ENCODE measurements at regions not wholly inside any gene's neighbourhood (a gene's known extent, or its start where the extent isn't known, plus 50 kb on each side); places are given as distances from the start of the nearest gene placed in this dataset.
"Not testable (repeated sequence)": the region's sequence is repeated elsewhere in the genome, so short reads cannot be mapped to it uniquely, and the experiment has no call there.

DNA sequence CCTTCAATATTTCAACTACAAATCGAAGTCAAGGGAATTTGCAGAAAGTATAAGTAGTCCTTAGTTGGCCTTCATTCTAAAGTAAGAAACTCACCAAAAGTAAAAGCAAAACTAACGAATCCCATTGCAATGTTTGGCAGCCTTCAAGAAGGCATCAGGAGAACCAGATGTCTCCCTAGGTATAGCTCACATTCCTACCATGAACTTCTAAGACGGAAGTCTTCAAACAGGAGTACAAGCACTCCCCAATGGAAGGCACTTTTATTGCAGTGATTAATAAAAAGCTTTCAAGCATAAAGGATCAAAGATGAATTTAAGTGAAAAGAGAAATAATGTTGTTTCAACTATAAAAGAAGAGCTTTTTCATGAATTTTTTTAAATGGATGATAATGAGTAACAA lies 236.0 kb upstream of the NR5A2 start:
- no peak for DNase-seq (ENCODE audit: insufficient read length, low spot score)
- no peak for FAIRE-seq

GRCh38 chr1:199792874-199793273 lies 234.6 kb upstream of the NR5A2 start:
- FAIRE-seq, result no peak
- DNase-seq (ENCODE audit: insufficient read length, low spot score), result no peak

- DNase-seq (ENCODE audit: insufficient read length, low spot score), result no peak
- no peak for FAIRE-seq
Observed at GRCh38 chr1:199794105-199794863, 233.2 kb upstream of the NR5A2 start.

DNA sequence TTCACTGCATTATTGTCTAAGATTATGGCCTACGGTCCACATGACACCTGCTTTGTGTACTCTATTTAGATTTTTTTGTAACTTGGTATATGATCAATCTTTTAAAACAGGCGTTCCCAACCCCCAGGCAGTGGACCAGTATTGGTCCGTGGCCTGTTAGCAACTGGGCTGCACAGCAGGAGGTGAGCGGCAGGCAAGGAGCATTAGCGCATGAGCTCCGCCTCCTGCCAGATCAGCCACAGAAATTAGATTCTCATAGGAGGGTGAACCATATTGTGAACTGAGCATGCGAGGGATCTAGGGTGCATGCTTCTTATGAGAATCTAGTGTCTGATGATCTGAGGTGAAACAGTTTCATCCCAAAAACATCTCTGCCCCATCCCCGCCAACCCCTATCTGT lies 228.4 kb upstream of the NR5A2 start:
- DNase-seq (ENCODE audit: insufficient read length, low spot score), result no peak
- no peak for FAIRE-seq

GRCh38 chr1:199804526-199804925 lies 223.0 kb upstream of the NR5A2 start:
- no peak for DNase-seq (ENCODE audit: insufficient read length, low spot score)
- FAIRE-seq, result no peak

DNA sequence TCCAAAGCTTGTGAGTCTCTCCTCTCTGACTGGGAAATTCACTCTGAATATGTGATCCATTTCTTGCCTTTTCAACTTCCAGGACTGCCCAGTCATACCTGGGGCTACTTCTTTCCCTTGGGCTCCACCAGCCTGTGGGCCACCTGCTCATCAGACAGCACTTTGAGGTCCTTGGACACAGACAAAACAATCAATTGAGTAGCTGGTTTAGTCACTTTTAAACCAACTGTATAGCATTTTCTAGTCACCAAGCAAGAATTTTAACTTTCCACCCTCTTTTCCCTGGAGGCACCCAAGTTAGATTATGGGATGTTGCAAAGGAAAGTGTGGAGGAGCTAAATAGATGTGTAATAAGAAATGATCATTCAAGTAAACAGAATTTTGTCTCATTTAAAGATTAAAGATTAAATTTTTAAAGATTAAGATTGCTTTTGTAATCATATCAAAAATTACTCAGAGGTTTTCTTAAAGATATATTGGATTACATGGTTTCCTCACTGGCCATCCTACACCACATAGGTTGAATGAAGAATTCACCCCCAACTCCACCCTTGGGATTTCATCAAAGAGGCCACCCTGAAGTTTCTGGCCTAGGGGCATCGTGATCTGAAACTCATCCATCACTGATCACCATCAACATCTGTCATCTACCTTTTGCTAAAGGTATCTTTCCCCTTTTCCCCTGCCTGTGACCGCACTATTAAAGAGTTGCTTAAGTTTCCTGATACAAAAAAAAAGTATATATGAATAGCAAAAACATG lies 219.2 kb upstream of the NR5A2 start:
- no peak for DNase-seq (ENCODE audit: insufficient read length, low spot score)
- FAIRE-seq, result no peak

GRCh38 chr1:199809311-199809710 lies 218.2 kb upstream of the NR5A2 start:
- FAIRE-seq, result no peak
- DNase-seq (ENCODE audit: insufficient read length, low spot score), result no peak

DNA sequence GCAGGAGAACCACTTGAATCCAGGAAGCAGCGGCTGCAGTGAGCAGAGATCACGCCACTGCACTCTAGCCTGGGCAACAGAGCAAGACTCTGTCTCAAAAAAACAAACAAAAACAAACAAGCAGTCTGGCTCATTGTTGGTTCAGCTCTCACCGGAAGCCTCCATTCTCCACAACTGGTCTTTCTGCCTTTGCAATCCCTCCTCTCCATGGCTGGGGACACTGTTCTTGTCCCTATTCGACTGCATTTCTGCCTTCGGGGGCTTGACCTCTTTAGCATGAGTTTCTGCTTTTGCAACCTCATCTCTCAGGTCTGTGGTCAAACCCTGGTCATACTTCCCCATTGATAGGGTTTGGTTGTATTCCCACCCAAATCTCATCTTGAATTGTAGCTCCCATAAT lies 216.3 kb upstream of the NR5A2 start:
- no peak for DNase-seq (ENCODE audit: insufficient read length, low spot score)
- no peak for FAIRE-seq

- FAIRE-seq (no peak), DNase-seq (ENCODE audit: insufficient read length, low spot score) (no peak)
Observed at GRCh38 chr1:199813198-199813597, 214.3 kb upstream of the NR5A2 start.

DNA sequence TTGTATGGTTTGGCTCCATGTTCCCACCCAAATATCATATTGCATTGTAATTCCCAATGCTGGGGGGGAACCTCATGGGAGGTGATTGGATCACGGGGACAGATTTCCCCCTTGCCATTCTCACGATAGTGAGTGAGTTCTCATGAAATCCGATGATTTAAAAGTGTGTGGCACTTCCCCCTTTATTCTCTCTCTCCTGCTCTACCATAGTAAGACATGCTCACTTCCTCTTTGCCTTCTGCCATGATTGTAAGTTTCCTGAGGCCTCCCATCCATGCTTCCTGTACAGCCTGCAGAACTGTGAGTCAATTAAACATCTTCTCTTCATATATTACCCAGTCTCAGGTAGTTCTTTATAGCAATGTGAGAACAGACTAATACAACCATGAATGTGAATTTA lies 211.6 kb upstream of the NR5A2 start:
- FAIRE-seq (no peak), DNase-seq (ENCODE audit: insufficient read length, low spot score) (no peak)

GRCh38 chr1:199817266-199817665 lies 210.2 kb upstream of the NR5A2 start:
- DNase-seq (ENCODE audit: insufficient read length, low spot score) (no peak), FAIRE-seq (no peak)

DNA sequence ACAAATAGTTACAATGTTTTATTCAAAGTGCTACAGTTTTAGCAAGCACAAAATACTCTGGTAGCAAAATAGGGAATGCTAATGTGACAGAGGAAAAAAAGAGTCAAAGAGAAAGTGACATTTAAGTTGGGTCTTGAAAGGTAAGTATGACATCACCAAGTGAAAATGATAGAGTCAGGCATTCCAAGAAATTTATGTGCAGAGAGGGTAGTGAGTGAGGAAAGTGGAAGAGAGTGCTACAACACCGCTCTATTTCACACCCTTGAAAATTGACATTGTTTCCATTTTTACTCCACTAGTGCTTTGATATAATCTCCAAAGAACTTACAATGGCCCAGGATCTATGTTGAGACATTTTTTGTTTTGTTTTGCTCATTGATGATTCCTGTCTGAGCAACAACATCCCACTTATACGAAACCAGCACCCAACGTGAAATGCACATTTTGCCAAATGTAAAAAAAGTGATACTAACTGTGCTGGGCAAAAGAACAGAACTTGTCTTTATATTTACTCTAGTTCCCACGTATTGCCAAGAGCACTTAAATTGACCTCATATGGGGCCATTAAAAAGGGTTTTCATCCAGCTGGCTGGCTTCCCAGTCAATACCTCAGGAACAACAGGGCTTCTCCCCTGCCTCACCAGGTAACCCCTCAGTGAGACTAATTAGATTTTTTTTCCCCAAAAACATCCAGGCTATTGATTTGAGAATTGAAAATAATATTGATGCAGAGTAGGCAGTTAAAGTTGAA lies 206.3 kb upstream of the NR5A2 start:
- FAIRE-seq (no peak), DNase-seq (ENCODE audit: insufficient read length, low spot score) (no peak)

- no peak for DNase-seq (ENCODE audit: insufficient read length, low spot score)
- FAIRE-seq, result no peak
Observed at GRCh38 chr1:199832451-199832850, 195.1 kb upstream of the NR5A2 start.

DNA sequence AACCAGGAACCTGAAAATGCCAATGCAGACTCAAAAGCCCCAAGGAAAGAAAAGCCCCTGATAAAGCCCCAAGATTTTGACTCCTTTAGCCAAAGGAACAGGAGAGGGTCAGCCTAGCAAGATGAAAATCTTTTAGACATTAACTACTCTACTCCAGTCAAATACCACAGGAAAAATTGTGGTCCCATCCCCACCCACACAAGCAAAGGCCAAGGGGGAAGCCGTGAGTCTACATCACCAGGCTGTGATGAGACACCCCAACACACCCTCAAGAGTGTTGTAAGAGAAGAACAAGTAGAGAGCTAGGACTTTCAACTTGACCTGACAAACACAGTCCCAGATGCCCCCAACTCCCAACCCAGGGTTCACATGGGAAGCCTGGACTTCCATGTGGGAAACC lies 192.8 kb upstream of the NR5A2 start:
- DNase-seq (ENCODE audit: insufficient read length, low spot score) (no peak), FAIRE-seq (no peak)

GRCh38 chr1:199836430-199836829 lies 191.1 kb upstream of the NR5A2 start:
- FAIRE-seq (no peak), DNase-seq (ENCODE audit: insufficient read length, low spot score) (no peak)

- no peak for DNase-seq (ENCODE audit: insufficient read length, low spot score)
- FAIRE-seq, result no peak
Observed at GRCh38 chr1:199837321-199837720, 190.2 kb upstream of the NR5A2 start.

DNA sequence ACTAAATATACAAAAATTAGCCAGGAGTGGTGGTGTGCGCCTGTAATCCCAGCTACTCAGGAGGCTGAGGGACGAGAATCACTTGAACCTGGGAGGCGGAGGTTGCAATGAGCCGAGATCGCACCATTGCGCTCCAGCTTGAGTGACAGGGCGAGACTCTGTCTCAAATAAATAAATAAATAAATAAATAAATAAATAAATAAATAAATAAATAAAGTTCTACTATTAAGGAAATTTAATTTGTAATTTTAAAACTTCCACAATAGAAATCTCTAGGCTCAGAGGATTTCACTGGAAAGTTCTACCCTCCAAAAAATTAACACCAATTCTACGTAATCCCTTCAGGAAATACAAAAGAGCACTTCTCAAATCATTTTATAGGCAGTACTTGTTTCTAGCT lies 187.9 kb upstream of the NR5A2 start:
- DNase-seq (ENCODE audit: insufficient read length, low spot score); FAIRE-seq: not testable (repeated sequence)

- not testable (repeated sequence) for DNase-seq (ENCODE audit: insufficient read length, low spot score); FAIRE-seq
Observed at GRCh38 chr1:199843096-199843495, 184.4 kb upstream of the NR5A2 start.

- no peak for DNase-seq (ENCODE audit: insufficient read length, low spot score)
- no peak for FAIRE-seq
Observed at GRCh38 chr1:199843861-199844260, 183.6 kb upstream of the NR5A2 start.

GRCh38 chr1:199847021-199847420 lies 180.5 kb upstream of the NR5A2 start:
- FAIRE-seq (no peak), DNase-seq (ENCODE audit: insufficient read length, low spot score) (no peak)

DNA sequence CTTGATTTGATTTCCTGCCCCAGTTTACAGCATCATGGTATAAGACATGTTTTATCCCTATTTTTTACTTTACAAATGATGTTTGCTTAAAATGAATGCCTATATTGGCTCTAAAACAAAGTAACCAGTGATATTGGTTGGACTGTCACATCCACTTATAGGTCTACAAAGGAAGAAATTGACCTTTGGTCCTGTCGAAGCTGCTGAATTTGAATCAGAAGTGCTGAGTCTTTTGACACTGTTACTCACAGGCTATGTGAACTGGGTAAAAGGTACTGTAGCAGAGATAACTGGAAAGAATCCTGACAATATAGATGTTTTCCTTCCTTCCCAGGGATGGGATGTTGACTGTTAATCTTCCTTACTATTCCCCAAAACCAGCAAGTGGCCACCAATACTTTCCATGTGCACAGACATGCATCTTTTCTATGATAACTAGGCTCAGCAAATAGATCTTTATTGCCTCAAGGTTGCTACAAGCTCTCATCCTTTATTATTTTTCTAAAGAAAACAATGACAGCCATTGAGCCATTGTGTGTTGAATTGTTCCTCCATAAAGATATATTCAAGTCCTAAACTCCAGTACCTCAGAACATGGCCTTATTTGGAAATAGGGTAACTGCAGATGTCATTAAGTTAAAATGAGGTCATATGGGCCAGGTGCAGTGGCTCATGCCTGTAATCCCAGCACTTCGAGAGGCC lies 175.9 kb upstream of the NR5A2 start:
- no peak for DNase-seq (ENCODE audit: insufficient read length, low spot score)
- no peak for FAIRE-seq

All from GM19239 (cell line).